Epithelial cell of esophagus (primary cell): ENCODE measurements at regions not wholly inside any gene's neighbourhood (a gene's known extent, or its start where the extent isn't known, plus 50 kb on each side); places are given as distances from the start of the nearest gene placed in this dataset.

Experiments
- DNase-seq: peaks from one replicate; pipeline ENCODE4 v3.0.0; 2010; ENCODE audit warnings: low read depth
- H3K4me3 ChIP-seq: 2 replicates; pipeline ENCODE4 v1.5.1; 2011; ENCODE audit warnings: mild to moderate bottlenecking, low read length, control low read depth
- TF ChIP-seq, protein P1 (sequence below): IDR thresholded peaks from 2 replicates; pipeline ENCODE4 v1.5.1; 2011; ENCODE audit warnings: low read depth, mild to moderate bottlenecking, low read length, control low read depth, inconsistent platforms; ENCODE audit not compliant: insufficient read depth; ENCODE audit errors: missing control alignments

GRCh38 chr6:90918361-90918760, 331.5 kb upstream of the MAP3K7 start:
- no peak for DNase-seq
- TF ChIP-seq, protein P1, sequence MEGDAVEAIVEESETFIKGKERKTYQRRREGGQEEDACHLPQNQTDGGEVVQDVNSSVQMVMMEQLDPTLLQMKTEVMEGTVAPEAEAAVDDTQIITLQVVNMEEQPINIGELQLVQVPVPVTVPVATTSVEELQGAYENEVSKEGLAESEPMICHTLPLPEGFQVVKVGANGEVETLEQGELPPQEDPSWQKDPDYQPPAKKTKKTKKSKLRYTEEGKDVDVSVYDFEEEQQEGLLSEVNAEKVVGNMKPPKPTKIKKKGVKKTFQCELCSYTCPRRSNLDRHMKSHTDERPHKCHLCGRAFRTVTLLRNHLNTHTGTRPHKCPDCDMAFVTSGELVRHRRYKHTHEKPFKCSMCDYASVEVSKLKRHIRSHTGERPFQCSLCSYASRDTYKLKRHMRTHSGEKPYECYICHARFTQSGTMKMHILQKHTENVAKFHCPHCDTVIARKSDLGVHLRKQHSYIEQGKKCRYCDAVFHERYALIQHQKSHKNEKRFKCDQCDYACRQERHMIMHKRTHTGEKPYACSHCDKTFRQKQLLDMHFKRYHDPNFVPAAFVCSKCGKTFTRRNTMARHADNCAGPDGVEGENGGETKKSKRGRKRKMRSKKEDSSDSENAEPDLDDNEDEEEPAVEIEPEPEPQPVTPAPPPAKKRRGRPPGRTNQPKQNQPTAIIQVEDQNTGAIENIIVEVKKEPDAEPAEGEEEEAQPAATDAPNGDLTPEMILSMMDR: no peak
- H3K4me3 ChIP-seq: no peak overlapping the region

DNA sequence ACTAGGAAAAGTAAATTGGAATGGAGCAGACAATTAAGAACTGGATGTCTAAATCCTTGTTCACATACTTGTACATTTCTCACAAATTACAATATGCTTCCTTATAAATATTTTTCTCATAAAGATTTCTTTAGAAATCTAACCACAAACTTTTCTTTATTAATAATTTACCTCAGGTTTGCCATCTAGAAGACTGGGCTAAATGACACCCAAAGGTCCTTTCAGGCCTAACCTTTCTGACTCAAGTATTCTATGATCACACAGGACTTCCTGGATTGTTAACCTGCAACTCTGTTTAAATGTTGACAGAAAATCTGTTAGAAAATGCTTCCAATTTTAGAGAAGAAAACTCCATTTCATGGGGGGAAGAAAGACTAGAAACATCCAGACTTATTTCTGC, 330.5 kb upstream of the MAP3K7 start:
- DNase-seq: no peak
- TF ChIP-seq, protein P1: no peak
- no peak overlapping the region for H3K4me3 ChIP-seq

DNA sequence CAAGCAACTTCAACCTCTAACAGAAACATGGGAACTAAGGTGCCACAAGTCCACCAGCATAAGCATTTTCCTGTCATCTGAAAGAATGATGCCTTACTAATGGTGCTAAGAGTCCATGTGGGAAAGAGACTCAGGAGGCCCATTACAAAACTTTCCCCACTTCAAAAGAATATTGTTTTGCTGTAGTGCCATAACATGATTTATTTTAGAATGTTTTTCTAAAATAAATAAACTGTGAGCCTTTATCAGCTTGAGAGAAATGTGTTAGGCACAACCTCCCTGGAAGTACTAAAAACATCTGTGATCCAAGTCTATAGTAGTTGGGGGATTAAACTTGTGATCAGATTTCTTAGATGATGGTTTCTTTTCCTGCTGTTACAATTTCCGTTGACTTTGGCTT, 330.1 kb upstream of the MAP3K7 start:
- no peak overlapping the region for H3K4me3 ChIP-seq
- DNase-seq: no peak
- TF ChIP-seq, protein P1: no peak

DNA sequence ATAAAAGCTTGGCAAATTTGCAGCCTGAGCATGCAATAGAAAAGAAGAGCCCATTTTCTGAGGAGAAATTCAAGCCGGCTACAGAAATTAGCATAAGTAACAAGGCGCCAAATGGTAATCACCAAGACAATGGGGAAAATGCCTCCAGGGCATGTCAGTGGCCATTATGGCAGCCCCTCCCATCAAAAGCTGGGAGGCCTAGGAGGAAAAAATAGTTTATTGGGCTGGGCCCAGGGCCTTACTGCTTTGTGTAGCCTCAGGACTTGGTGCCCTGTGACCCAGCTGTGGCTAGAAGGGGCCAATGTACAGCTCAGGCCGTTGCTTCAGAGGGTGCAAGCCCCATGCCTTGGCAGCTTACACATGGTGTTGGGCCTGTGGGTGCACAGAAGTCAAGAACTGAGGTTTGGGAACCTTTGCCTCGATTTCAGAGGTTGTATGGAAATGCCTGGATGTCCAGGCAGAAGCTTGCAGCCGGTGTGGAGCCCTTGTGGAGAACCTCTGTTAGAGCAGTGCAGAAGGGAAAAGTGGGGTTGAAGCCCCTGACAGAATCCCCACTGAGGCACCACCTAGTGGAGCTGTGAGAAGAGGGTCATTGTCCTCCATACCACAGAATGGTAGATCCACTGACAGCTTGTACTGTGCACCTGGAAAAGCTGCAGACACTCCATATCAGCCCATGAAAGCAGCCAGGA, 328.5 kb upstream of the MAP3K7 start:
- TF ChIP-seq, protein P1: no peak
- no peak for DNase-seq
- H3K4me3 ChIP-seq: no peak overlapping the region

DNA sequence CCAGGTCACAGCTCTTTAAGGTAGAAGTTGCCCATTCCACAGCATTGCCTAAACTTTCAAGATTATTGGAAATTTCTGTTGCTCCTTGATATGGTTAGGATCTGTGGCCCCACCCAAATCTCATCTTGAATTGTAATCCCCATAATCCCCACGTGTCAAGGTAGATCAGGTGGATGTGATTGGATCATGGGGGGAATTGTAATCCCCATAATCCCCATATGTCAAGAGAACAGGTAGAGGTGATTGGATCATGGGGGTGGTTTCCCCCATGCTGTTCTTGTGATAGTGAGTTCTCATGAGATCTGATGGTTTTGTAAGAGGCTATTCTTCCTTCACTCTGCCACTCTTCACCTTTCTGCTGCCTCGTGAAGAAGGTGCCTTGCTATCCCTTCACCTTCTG, 327.4 kb upstream of the MAP3K7 start:
- TF ChIP-seq, protein P1: no peak
- DNase-seq: no peak

GRCh38 chr6:90913266-90913960, 326.5 kb upstream of the MAP3K7 start:
- DNase-seq: no peak
- TF ChIP-seq, protein P1: no peak
- H3K4me3 ChIP-seq: no peak overlapping the region

More for the DNA sequence above, 327.4 kb upstream of the MAP3K7 start:
- no peak overlapping the region for H3K4me3 ChIP-seq

- no peak for DNase-seq
- TF ChIP-seq, protein P1: no peak
- no peak overlapping the region for H3K4me3 ChIP-seq
Observed at GRCh38 chr6:90911642-90912041, 324.8 kb upstream of the MAP3K7 start.
